OCI-LY3 (cell line): ENCODE measurements at regions not wholly inside any gene's neighbourhood (a gene's known extent, or its start where the extent isn't known, plus 50 kb on each side); places are given as distances from the start of the nearest gene placed in this dataset.

ENCODE experiments used
- H2AFZ ChIP-seq: fragments of 200-600, 300-600 bp; shearing (Covaris generic); 2 replicates; pipeline ENCODE4 v1.6.0; 2014; ENCODE audit warnings: antibody characterized with exemption, low read depth, low read length
- H3K27ac ChIP-seq: fragments of 200-600, 300-600 bp; sonication (generic); 2 replicates; pipeline ENCODE4 v1.5.1; 2014; ENCODE audit warnings: mild to moderate bottlenecking, low read length, moderate library complexity, mixed read lengths
- H3K27me3 ChIP-seq: fragments of 200-600, 300-600 bp; sonication (generic); 2 replicates; pipeline ENCODE4 v1.6.1; 2014; ENCODE audit warnings: low read depth, low read length, mixed read lengths
- H3K36me3 ChIP-seq: fragments of 200-600, 300-600 bp; sonication (generic); replicated peaks from 2 replicates; pipeline ENCODE3; 2014; ENCODE audit warnings: low read depth, low read length, mixed read lengths
- H3K4me1 ChIP-seq: fragments of 300-600, 200-600 bp; sonication (generic); 2 replicates; pipeline ENCODE4 v1.6.1; 2014; ENCODE audit warnings: low read length, mixed read lengths
- H3K4me2 ChIP-seq: fragments of 200-600, 300-600 bp; sonication (generic); 2 replicates; pipeline ENCODE4 v1.6.1; 2014; ENCODE audit warnings: low read length, mixed read lengths
- H3K4me3 ChIP-seq: fragments of 300-600, 200-600 bp; sonication (generic); 2 replicates; pipeline ENCODE4 v1.5.1; 2014; ENCODE audit warnings: antibody characterized with exemption, mild to moderate bottlenecking, low read length, moderate library complexity
- H3K79me2 ChIP-seq: fragments of 300-600, 200-600 bp; shearing (Covaris generic); 2 replicates; pipeline ENCODE4 v1.6.1; 2014; ENCODE audit warnings: mild to moderate bottlenecking, low read length, mixed read lengths
- H3K9ac ChIP-seq: fragments of 300-600, 200-600 bp; shearing (Covaris generic); 2 replicates; pipeline ENCODE4 v1.6.0; 2014; ENCODE audit warnings: mild to moderate bottlenecking, low read length, moderate library complexity
- H3K9me3 ChIP-seq: fragments of 200-600, 300-600 bp; shearing (Covaris generic); 2 replicates; pipeline ENCODE4 v1.6.1; 2014; ENCODE audit warnings: low read length, mixed read lengths; ENCODE audit not compliant: insufficient read depth
- H4K20me1 ChIP-seq: fragments of 200-600, 300-600 bp; sonication (generic); 2 replicates; pipeline ENCODE4 v1.6.1; 2016; ENCODE audit warnings: low read length, mixed read lengths; ENCODE audit not compliant: insufficient read depth
- EZH2phosphoT487 ChIP-seq: fragments of 200-600 bp; shearing (Covaris generic); IDR thresholded peaks from 2 replicates; pipeline ENCODE4 v1.6.1; 2018; ENCODE audit warnings: antibody characterized with exemption, mixed run types, low read depth
- TF ChIP-seq, protein P1 (sequence below): fragments of 200-600, 300-600 bp; sonication (generic); IDR thresholded peaks from 2 replicates; pipeline ENCODE4 v1.5.1; 2014; ENCODE audit warnings: antibody characterized with exemption, low read length, low read depth

DNA sequence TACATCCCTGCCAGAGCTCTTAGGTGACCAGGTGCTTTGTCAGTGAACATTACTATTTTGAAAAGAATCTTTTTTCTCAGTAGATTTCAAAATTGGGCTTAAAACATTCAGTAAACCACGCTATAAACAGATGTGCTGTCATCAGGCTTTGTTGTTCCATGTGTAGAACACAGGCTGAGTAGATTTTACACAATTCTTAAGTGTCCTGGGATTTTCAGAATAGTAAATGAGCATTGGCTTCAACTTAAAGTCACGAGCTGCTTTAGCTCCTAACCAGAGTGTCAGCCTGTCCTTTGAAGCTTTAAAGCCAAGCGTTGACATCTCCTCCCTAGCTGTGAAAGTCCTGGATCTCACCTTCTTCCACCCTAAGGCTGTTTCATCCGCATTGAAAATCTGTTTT, 83.6 kb downstream of the CARTPT start:
- no peak overlapping the region for H3K4me2 ChIP-seq
- TF ChIP-seq, protein P1, sequence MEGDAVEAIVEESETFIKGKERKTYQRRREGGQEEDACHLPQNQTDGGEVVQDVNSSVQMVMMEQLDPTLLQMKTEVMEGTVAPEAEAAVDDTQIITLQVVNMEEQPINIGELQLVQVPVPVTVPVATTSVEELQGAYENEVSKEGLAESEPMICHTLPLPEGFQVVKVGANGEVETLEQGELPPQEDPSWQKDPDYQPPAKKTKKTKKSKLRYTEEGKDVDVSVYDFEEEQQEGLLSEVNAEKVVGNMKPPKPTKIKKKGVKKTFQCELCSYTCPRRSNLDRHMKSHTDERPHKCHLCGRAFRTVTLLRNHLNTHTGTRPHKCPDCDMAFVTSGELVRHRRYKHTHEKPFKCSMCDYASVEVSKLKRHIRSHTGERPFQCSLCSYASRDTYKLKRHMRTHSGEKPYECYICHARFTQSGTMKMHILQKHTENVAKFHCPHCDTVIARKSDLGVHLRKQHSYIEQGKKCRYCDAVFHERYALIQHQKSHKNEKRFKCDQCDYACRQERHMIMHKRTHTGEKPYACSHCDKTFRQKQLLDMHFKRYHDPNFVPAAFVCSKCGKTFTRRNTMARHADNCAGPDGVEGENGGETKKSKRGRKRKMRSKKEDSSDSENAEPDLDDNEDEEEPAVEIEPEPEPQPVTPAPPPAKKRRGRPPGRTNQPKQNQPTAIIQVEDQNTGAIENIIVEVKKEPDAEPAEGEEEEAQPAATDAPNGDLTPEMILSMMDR = no peak
- TF ChIP-seq EZH2phosphoT487 = no peak
- no peaks in the 10 kb centered on the region for H3K4me1 ChIP-seq
- no peak overlapping the region for H2AFZ ChIP-seq
- H4K20me1 ChIP-seq = no peaks in the 10 kb centered on the region
- no peaks in the 10 kb centered on the region for H3K36me3 ChIP-seq
- H3K4me3 ChIP-seq = no peak overlapping the region
- no peaks in the 10 kb centered on the region for H3K27me3 ChIP-seq
- H3K9ac ChIP-seq = no peak overlapping the region
- no peak overlapping the region for H3K27ac ChIP-seq
- no peaks in the 10 kb centered on the region for H3K9me3 ChIP-seq
- no peaks in the 10 kb centered on the region for H3K79me2 ChIP-seq

DNA sequence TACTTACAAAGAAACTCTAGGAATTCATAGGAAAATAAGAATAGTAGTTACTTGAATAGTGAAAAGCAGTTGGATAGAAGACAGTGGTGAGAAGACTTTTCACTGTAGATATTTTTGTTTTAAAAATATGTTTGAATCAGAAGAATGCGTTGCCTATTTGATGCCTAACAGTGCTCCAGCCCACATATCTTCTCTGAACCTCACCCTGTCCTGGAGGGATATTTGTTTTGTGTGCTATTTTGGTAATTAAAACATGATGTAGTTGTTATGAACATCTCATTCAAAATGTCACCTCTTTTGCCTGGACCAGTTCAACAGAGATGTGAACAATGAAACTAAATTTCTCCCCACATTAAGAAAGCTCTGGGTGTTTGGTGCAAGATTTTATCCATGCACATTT, 87.6 kb downstream of the CARTPT start:
- no peak overlapping the region for H3K4me3 ChIP-seq
- no peaks in the 10 kb centered on the region for H3K27me3 ChIP-seq
- no peak overlapping the region for H2AFZ ChIP-seq
- H3K27ac ChIP-seq = no peak overlapping the region
- H3K4me1 ChIP-seq = no peaks in the 10 kb centered on the region
- no peak overlapping the region for H3K9ac ChIP-seq
- H3K9me3 ChIP-seq = no peaks in the 10 kb centered on the region
- H3K36me3 ChIP-seq = no peaks in the 10 kb centered on the region
- TF ChIP-seq EZH2phosphoT487 = no peak
- TF ChIP-seq, protein P1 = no peak
- H3K79me2 ChIP-seq = no peaks in the 10 kb centered on the region
- H3K4me2 ChIP-seq = no peak overlapping the region
- no peaks in the 10 kb centered on the region for H4K20me1 ChIP-seq

DNA sequence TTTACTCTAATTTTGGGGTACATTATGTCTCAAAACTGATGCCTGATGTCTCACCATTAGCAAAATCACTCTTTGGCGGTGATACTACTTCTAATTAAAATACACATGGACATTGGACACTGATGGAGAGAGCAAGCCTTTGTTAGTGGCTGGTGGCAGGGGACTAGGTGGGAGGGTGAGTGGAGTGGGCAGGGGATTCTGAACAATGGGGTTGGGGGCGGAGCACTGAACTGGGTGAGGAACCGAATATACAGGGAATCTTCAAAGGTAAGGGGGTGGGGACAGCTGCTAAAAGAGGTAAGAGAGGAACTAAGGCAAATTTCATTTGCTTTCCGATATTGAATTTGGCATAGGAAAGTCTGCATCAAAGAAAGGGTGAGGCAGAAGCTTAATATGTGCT, 88.8 kb downstream of the CARTPT start:
- TF ChIP-seq EZH2phosphoT487 = no peak
- TF ChIP-seq, protein P1 = no peak
- Histone ChIP-seq H3K9me3 (no peaks in the 10 kb centered on the region), H3K4me3 (no peak overlapping the region), H2AFZ (no peak overlapping the region), H4K20me1 (no peaks in the 10 kb centered on the region), H3K9ac (no peak overlapping the region), H3K27ac (no peak overlapping the region), H3K4me2 (no peak overlapping the region), H3K4me1 (no peaks in the 10 kb centered on the region), H3K36me3 (no peaks in the 10 kb centered on the region), H3K79me2 (no peaks in the 10 kb centered on the region), H3K27me3 (no peaks in the 10 kb centered on the region)

DNA sequence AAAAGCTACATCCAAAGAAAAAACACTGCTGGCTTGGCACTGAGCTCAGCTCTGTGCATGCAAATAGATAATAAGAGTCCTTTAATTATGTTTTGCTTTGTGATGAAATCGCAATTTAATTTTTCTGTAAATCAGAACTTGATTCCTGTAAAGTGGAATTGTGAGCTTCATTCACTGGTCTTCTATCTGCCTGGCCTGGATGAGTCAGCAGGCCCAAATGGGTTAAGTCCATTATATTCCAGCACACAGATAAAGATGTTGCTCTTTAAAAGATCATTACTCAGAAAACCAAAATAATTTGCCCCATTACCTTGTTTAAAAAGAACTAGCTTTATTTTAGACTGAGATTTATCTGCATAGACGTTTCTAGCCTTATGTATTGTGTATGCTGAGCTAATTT, 90.4 kb downstream of the CARTPT start:
- Histone ChIP-seq H3K9me3 (no peaks in the 10 kb centered on the region), H3K4me1 (no peaks in the 10 kb centered on the region), H4K20me1 (no peaks in the 10 kb centered on the region), H3K79me2 (no peaks in the 10 kb centered on the region), H3K36me3 (no peaks in the 10 kb centered on the region), H3K4me2 (no peak overlapping the region), H3K9ac (no peak overlapping the region), H2AFZ (no peak overlapping the region), H3K27me3 (no peaks in the 10 kb centered on the region), H3K27ac (no peak overlapping the region), H3K4me3 (no peak overlapping the region)
- TF ChIP-seq, protein P1 = no peak
- no peak for TF ChIP-seq EZH2phosphoT487
